T-helper 1 cell treated with Interleukin-12 subunit alpha and Interleukin-12 subunit beta and Interleukin-4 antibody, amounts not matched to agents 30 μg/mL and 1 μg/mL, for 36 hours (primary cell): ENCODE measurements at regions not wholly inside any gene's neighbourhood (a gene's known extent, or its start where the extent isn't known, plus 50 kb on each side); places are given as distances from the start of the nearest gene placed in this dataset.

ENCODE experiments used
- H3K27ac Mint-ChIP-seq: one replicate; pipeline ENCODE4 v1.8.0; 2021; ENCODE audit warnings: mild to moderate bottlenecking, mixed read lengths
- H3K27me3 Mint-ChIP-seq: one replicate; pipeline ENCODE4 v1.8.0; 2021; ENCODE audit warnings: low read depth, mixed read lengths
- H3K36me3 Mint-ChIP-seq: one replicate; pipeline ENCODE4 v1.8.0; 2021; ENCODE audit warnings: low read depth, mixed read lengths
- H3K4me1 Mint-ChIP-seq: one replicate; pipeline ENCODE4 v1.8.0; 2021; ENCODE audit warnings: low read depth, mixed read lengths
- H3K4me3 Mint-ChIP-seq: one replicate; pipeline ENCODE4 v1.8.0; 2021; ENCODE audit warnings: mild to moderate bottlenecking, moderate library complexity, mixed read lengths
- H3K9me3 Mint-ChIP-seq: one replicate; pipeline ENCODE4 v1.8.0; 2021; ENCODE audit warnings: mixed read lengths

GRCh38 chr10:78721231-78721630 is 347.5 kb upstream of the ZMIZ1 start:
- H3K27ac Mint-ChIP-seq = no peak overlapping the region
- peaks cover 13% of the 10 kb centered on the region for H3K27me3 Mint-ChIP-seq
- H3K9me3 Mint-ChIP-seq = no peaks in the 10 kb centered on the region
- no peaks in the 10 kb centered on the region for H3K36me3 Mint-ChIP-seq
- no peak overlapping the region for H3K4me3 Mint-ChIP-seq
- no peaks in the 10 kb centered on the region for H3K4me1 Mint-ChIP-seq

DNA sequence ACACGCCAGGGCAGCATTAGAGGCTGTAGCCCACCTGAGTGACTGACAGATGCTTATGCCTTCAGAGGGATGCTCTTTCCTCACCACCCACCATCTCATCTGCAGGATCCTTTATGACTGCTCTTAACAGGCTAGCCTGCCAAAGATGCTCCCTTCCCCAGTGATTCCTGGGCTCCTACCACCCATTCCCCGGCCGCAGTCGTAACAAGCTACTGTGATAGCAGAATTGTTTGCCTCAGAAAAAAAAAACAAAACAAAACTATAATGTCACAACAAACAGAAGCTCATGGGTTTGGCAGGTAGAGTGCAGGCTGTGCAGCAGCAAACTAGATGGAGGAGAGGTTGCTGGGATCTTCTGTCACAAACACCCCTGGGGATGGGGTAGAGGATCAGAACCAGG is 343.9 kb upstream of the ZMIZ1 start:
- peaks cover 16% of the 10 kb centered on the region for H3K27me3 Mint-ChIP-seq
- H3K9me3 Mint-ChIP-seq = no peaks in the 10 kb centered on the region
- H3K4me3 Mint-ChIP-seq = no peak overlapping the region
- H3K4me1 Mint-ChIP-seq = no peaks in the 10 kb centered on the region
- H3K36me3 Mint-ChIP-seq = no peaks in the 10 kb centered on the region
- no peak overlapping the region for H3K27ac Mint-ChIP-seq

DNA sequence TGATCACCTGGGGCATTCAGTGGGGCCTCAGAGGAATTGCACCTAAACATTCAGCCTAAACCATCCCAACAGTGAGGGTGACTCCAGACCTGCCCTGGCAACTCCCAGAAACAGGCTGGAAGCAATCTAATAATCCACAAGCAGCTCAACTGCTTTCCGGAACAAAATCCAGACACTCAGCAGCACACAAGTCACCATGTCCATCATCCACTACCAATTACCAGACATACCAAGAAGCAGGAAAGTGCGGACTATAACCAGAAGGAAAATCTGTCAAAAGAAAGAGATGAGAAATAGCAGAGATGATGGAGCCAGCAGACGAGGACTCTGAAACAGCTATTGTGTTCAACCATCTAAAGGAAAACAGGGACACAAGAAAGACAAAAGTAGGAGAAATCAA is 342.6 kb upstream of the ZMIZ1 start:
- no peak overlapping the region for H3K4me3 Mint-ChIP-seq

GRCh38 chr10:78727251-78727650 is 341.5 kb upstream of the ZMIZ1 start:
- H3K27me3 Mint-ChIP-seq = peaks cover 18% of the 10 kb centered on the region
- no peak overlapping the region for H3K4me3 Mint-ChIP-seq
- H3K9me3 Mint-ChIP-seq = no peaks in the 10 kb centered on the region
- H3K36me3 Mint-ChIP-seq = no peaks in the 10 kb centered on the region
- H3K27ac Mint-ChIP-seq = no peak overlapping the region
- no peaks in the 10 kb centered on the region for H3K4me1 Mint-ChIP-seq

More for the DNA sequence above, 342.6 kb upstream of the ZMIZ1 start:
- no peaks in the 10 kb centered on the region for H3K36me3 Mint-ChIP-seq
- no peak overlapping the region for H3K27ac Mint-ChIP-seq
- H3K9me3 Mint-ChIP-seq = no peaks in the 10 kb centered on the region
- peaks cover 18% of the 10 kb centered on the region for H3K27me3 Mint-ChIP-seq
- no peaks in the 10 kb centered on the region for H3K4me1 Mint-ChIP-seq

- H3K4me1 Mint-ChIP-seq = no peaks in the 10 kb centered on the region
- no peaks in the 10 kb centered on the region for H3K9me3 Mint-ChIP-seq
- H3K36me3 Mint-ChIP-seq = no peaks in the 10 kb centered on the region
- no peak overlapping the region for H3K27ac Mint-ChIP-seq
- H3K4me3 Mint-ChIP-seq = no peak overlapping the region
- peaks cover 18% of the 10 kb centered on the region for H3K27me3 Mint-ChIP-seq
These were observed 341.0 kb upstream of the ZMIZ1 start for GRCh38 chr10:78727728-78728127.

DNA sequence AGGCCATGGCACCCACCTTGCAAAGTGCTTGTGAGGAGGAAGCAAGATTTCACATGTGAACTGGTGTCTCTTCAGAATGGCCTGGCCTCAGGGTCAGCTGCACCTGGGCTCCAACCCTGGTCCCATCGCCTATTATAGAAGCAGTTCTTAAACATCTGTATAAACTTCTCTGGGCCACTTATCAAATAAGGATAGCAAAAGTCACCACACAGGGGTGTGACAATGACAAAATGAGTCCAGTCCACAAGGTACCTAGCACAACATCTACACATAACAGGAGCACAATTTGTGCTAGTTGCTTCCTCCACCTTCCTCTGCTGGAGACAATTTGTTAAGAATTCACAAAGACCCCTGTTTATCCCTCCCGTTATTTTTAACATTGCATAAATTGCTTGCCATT is 340.6 kb upstream of the ZMIZ1 start:
- Mint-ChIP-seq H3K9me3 (no peaks in the 10 kb centered on the region), H3K27ac (no peak overlapping the region), H3K27me3 (peaks cover 18% of the 10 kb centered on the region), H3K36me3 (no peaks in the 10 kb centered on the region), H3K4me3 (no peak overlapping the region), H3K4me1 (no peaks in the 10 kb centered on the region)

- no peaks in the 10 kb centered on the region for H3K4me1 Mint-ChIP-seq
- no peak overlapping the region for H3K4me3 Mint-ChIP-seq
- H3K27me3 Mint-ChIP-seq = peaks cover 9% of the 10 kb centered on the region
- H3K36me3 Mint-ChIP-seq = no peaks in the 10 kb centered on the region
- no peak overlapping the region for H3K27ac Mint-ChIP-seq
- no peaks in the 10 kb centered on the region for H3K9me3 Mint-ChIP-seq
These were observed 339.4 kb upstream of the ZMIZ1 start for GRCh38 chr10:78729366-78729765.

- no peak overlapping the region for H3K4me3 Mint-ChIP-seq
- H3K4me1 Mint-ChIP-seq = no peaks in the 10 kb centered on the region
- no peak overlapping the region for H3K27ac Mint-ChIP-seq
- H3K27me3 Mint-ChIP-seq = peaks cover 9% of the 10 kb centered on the region
- no peaks in the 10 kb centered on the region for H3K9me3 Mint-ChIP-seq
- H3K36me3 Mint-ChIP-seq = no peaks in the 10 kb centered on the region
These were observed 339.0 kb upstream of the ZMIZ1 start for GRCh38 chr10:78729800-78730199.

DNA sequence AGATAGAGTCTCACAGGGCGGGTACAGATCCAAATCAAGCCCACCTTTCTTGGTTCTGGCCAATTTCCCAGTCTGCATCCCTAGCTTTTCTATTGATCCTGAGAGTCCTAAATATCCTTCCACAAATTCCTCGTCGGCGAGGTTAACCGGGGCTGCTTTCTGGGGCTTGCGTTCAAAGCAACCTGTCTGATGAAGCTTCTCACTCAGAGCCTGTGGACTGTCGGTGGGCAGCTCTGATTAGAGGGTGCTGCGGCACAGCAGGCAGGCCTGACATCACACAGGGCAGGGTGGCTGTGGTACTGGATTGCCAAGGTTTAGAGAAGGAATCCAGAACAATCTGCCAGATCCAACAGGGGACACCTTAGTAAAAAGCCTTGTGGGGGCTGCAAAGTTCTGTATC is 338.0 kb upstream of the ZMIZ1 start:
- Mint-ChIP-seq H3K27ac (no peak overlapping the region), H3K4me1 (no peaks in the 10 kb centered on the region), H3K9me3 (no peaks in the 10 kb centered on the region), H3K27me3 (peaks cover 9% of the 10 kb centered on the region), H3K4me3 (no peak overlapping the region), H3K36me3 (no peaks in the 10 kb centered on the region)

DNA sequence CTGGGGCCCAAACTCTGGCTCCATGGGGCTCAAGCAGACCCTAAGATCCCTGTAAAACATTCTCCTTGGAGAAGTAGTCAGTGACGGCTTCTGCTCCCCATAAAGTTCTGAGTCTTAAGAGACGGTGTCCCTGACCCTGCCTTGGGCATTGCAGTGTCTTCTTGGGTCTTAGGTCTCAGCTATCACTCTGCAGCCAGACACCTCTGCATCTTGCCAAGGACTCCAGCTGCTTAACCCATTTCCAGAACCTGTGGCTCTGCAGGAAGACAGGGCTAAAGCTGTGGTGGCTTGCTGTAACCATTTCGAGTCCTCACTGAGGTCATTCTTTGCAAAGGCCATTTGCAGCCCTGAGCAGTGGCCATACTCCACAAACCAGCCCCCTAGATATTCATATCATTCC is 337.1 kb upstream of the ZMIZ1 start:
- peaks cover 9% of the 10 kb centered on the region for H3K27me3 Mint-ChIP-seq
- H3K36me3 Mint-ChIP-seq = no peaks in the 10 kb centered on the region
- no peak overlapping the region for H3K27ac Mint-ChIP-seq
- H3K4me3 Mint-ChIP-seq = no peak overlapping the region
- H3K4me1 Mint-ChIP-seq = no peaks in the 10 kb centered on the region
- no peaks in the 10 kb centered on the region for H3K9me3 Mint-ChIP-seq

DNA sequence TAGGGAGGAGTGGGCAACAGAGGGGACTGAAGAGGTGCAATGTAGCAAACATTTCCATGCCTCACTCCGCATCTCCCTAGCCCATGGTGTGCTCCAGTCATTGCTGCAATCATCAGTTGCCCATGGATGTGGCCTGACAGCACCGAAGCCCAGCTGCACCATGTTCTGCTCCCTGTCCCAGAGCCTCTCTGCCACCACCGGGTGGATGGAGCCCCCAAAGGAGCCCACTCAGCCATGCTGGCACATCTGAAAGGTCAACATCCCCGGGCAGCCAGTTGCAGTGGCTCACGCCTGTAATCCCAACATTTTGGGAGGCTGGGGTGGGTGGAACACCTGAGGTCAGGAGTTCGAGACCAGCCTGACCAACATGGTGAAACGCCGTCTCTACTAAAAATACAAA is 336.4 kb upstream of the ZMIZ1 start:
- H3K4me1 Mint-ChIP-seq = no peaks in the 10 kb centered on the region
- H3K4me3 Mint-ChIP-seq = no peak overlapping the region
- no peak overlapping the region for H3K27ac Mint-ChIP-seq
- peaks cover 6% of the 10 kb centered on the region for H3K27me3 Mint-ChIP-seq
- no peaks in the 10 kb centered on the region for H3K9me3 Mint-ChIP-seq
- H3K36me3 Mint-ChIP-seq = no peaks in the 10 kb centered on the region

GRCh38 chr10:78736926-78737630 is 331.7 kb upstream of the ZMIZ1 start:
- H3K4me1 Mint-ChIP-seq = no peaks in the 10 kb centered on the region
- H3K4me3 Mint-ChIP-seq = no peak overlapping the region
- no peaks in the 10 kb centered on the region for H3K9me3 Mint-ChIP-seq
- peaks cover 4% of the 10 kb centered on the region for H3K27me3 Mint-ChIP-seq
- no peaks in the 10 kb centered on the region for H3K36me3 Mint-ChIP-seq
- H3K27ac Mint-ChIP-seq = no peak overlapping the region

- Mint-ChIP-seq H3K4me3 (no peak overlapping the region), H3K27me3 (peaks cover 4% of the 10 kb centered on the region), H3K9me3 (no peaks in the 10 kb centered on the region), H3K4me1 (no peaks in the 10 kb centered on the region), H3K36me3 (no peaks in the 10 kb centered on the region), H3K27ac (no peak overlapping the region)
These were observed 330.6 kb upstream of the ZMIZ1 start for GRCh38 chr10:78737883-78738856.

DNA sequence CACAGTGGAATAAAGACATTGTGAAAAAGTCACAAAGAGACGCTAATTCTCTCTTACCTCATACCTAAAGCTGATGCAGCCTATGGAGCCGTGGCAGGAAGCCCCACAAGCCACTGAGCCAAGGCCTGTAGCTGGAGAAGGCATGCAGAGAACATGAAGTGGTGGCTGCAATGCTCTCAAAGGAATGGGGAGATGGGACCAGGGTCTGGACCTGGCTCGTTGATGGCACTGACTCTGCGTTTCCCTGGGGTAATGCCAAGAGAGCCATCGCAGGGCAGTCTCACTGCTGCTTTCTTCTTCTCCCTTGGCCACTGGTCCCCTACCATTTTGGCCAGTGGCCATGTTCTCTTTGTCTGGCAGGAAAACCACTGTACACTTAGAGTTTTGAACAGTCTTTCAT is 329.9 kb upstream of the ZMIZ1 start:
- no peaks in the 10 kb centered on the region for H3K36me3 Mint-ChIP-seq
- no peaks in the 10 kb centered on the region for H3K4me1 Mint-ChIP-seq
- H3K27ac Mint-ChIP-seq = no peak overlapping the region
- H3K4me3 Mint-ChIP-seq = no peak overlapping the region
- H3K27me3 Mint-ChIP-seq = peaks cover 4% of the 10 kb centered on the region
- H3K9me3 Mint-ChIP-seq = no peaks in the 10 kb centered on the region

DNA sequence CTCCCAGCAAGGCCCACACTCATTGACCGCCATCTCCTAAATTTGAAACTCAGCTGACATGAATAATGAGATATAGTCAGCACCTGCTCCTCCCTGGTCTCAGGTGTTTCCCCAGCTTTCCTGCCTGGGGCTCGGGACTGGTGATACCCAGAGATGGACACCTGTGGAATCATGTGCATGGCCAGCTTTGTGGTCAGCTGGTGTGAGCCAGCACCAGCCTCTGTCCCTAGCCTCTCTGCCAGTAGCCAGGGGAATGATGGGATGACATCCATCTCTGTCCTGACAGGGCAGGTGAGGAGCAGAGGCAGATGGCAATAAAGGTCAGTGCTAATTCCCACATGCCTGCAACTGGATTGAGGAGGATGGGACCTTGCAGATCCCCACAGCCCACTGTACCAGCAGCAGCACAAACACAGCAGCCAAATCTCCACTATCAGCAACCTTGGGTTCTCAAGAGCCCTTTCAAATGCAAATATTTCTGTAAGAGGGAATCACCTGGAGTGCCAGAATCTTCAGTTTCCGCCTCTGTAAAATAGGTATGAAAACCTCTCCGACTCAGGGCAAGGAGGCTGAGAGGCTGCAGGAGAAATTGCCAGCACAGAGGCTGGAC is 329.2 kb upstream of the ZMIZ1 start:
- Mint-ChIP-seq H3K9me3 (no peaks in the 10 kb centered on the region), H3K4me1 (no peaks in the 10 kb centered on the region), H3K27ac (no peak overlapping the region), H3K27me3 (peaks cover 4% of the 10 kb centered on the region), H3K4me3 (no peak overlapping the region), H3K36me3 (no peaks in the 10 kb centered on the region)
